Fibroblast of lung (primary cell): ENCODE measurements at regions not wholly inside any gene's neighbourhood (a gene's known extent, or its start where the extent isn't known, plus 50 kb on each side); places are given as distances from the start of the nearest gene placed in this dataset.

Experiments used
- DNase-seq, 2 donors: peaks; one replicate each; pipeline versions ENCODE4 v3.0.0 to v3.0.0-alpha.2; 2010; ENCODE audit warnings: low read depth in 2 of 2
- H2AFZ ChIP-seq: 2 replicates; pipeline ENCODE4 v1.5.1; 2012; ENCODE audit warnings: low read length, control low read depth, inconsistent platforms
- H3K27ac ChIP-seq: 2 replicates; pipeline ENCODE4 v1.5.1; 2011; ENCODE audit warnings: low read length, control low read depth; ENCODE audit not compliant: insufficient read depth
- H3K27me3 ChIP-seq: 2 replicates; pipeline ENCODE4 v1.5.1; 2011; ENCODE audit warnings: mild to moderate bottlenecking, low read length; ENCODE audit not compliant: control insufficient read depth, insufficient read depth
- H3K36me3 ChIP-seq: 2 replicates; pipeline ENCODE4 v1.5.1; 2011; ENCODE audit warnings: low read length; ENCODE audit not compliant: control insufficient read depth, insufficient read depth
- H3K4me1 ChIP-seq: 2 replicates; pipeline ENCODE4 v1.5.1; 2011; ENCODE audit warnings: low read length; ENCODE audit not compliant: control insufficient read depth, insufficient read depth; ENCODE audit errors: extremely low read depth
- H3K4me2 ChIP-seq: 2 replicates; pipeline ENCODE4 v1.5.1; 2011; ENCODE audit warnings: low read length, control low read depth; ENCODE audit not compliant: insufficient read depth; ENCODE audit errors: extremely low read depth
- H3K4me3 ChIP-seq, 4 experiments: fragments of 200-600 bp in 1 of 4; sonication (generic) in 1 of 4; replicated peaks in 1 of 4; 2 replicates each; pipeline ENCODE4 v1.5.1; 2011 to 2016; ENCODE audit warnings: low read length in 4 of 4, low read depth in 3 of 4, mild to moderate bottlenecking in 3 of 4, control low read depth in 2 of 4, inconsistent platforms in 1 of 4, mixed read lengths in 1 of 4; ENCODE audit not compliant: insufficient read depth in 1 of 4; ENCODE audit errors: control extremely low read depth in 1 of 4
- H3K79me2 ChIP-seq: 2 replicates; pipeline ENCODE4 v1.5.1; 2012; ENCODE audit warnings: mild to moderate bottlenecking, low read length, inconsistent platforms; ENCODE audit not compliant: control insufficient read depth, insufficient read depth
- H3K9ac ChIP-seq: 2 replicates; pipeline ENCODE4 v1.5.1; 2011; ENCODE audit warnings: mild to moderate bottlenecking, low read length, control low read depth; ENCODE audit not compliant: insufficient read depth
- H3K9me3 ChIP-seq: 2 replicates; pipeline ENCODE4 v1.5.1; 2012; ENCODE audit warnings: low read depth, low read length; ENCODE audit not compliant: control insufficient read depth, insufficient read depth
- H4K20me1 ChIP-seq: 2 replicates; pipeline ENCODE4 v1.5.1; 2011; ENCODE audit warnings: low read length; ENCODE audit not compliant: control insufficient read depth, insufficient read depth; ENCODE audit errors: extremely low read depth
- CTCF ChIP-seq, 2 donors: IDR thresholded peaks in 1 of 2; conservative IDR thresholded peaks in 1 of 2; 1 replicate in 1 of 2; 2 replicates in 1 of 2; pipeline ENCODE4 v1.5.1; 2011 to 2012; ENCODE audit warnings: low read length in 2 of 2, control low read depth in 1 of 2, inconsistent platforms in 1 of 2, low read depth in 1 of 2, mild to moderate bottlenecking in 1 of 2
- EZH2 ChIP-seq: IDR thresholded peaks from 2 replicates; pipeline ENCODE4 v1.5.1; 2012; ENCODE audit warnings: low read length, control low read depth, mild to moderate bottlenecking; ENCODE audit errors: missing control alignments

GRCh38 chr2:181364492-181365170, 92.6 kb upstream of the ITGA4 start:
- H3K9ac ChIP-seq = no peak overlapping the region
- H3K9me3 ChIP-seq = no peaks in the 10 kb centered on the region
- no peak overlapping the region for H3K4me3 ChIP-seq
- no peaks in the 10 kb centered on the region for H3K4me1 ChIP-seq
- no peaks in the 10 kb centered on the region for H3K79me2 ChIP-seq
- TF ChIP-seq CTCF (conservative IDR thresholded peaks at IDR 0.05 in 1 of 2, IDR thresholded peaks at IDR 0.05 in 1 of 2; ENCODE audit: low read depth in 1 of 2, low read length in 2 of 2) (no peak), EZH2 (no peak)
- H3K27ac ChIP-seq = no peak overlapping the region
- H3K36me3 ChIP-seq = no peaks in the 10 kb centered on the region
- H3K27me3 ChIP-seq = no peaks in the 10 kb centered on the region
- no peak overlapping the region for H3K4me2 ChIP-seq
- no peak overlapping the region for H2AFZ ChIP-seq
- H4K20me1 ChIP-seq = no peaks in the 10 kb centered on the region
- no peak for DNase-seq

GRCh38 chr2:181366675-181367175, 90.5 kb upstream of the ITGA4 start:
- TF ChIP-seq CTCF (conservative IDR thresholded peaks at IDR 0.05 in 1 of 2, IDR thresholded peaks at IDR 0.05 in 1 of 2; ENCODE audit: low read depth in 1 of 2, low read length in 2 of 2) (no peak), EZH2 (no peak)
- H3K9ac ChIP-seq = no peak overlapping the region
- H3K9me3 ChIP-seq = no peaks in the 10 kb centered on the region
- H3K27ac ChIP-seq = no peak overlapping the region
- H3K4me2 ChIP-seq = no peak overlapping the region
- DNase-seq = no peak
- H4K20me1 ChIP-seq = no peaks in the 10 kb centered on the region
- no peaks in the 10 kb centered on the region for H3K4me1 ChIP-seq
- no peak overlapping the region for H3K4me3 ChIP-seq
- H3K36me3 ChIP-seq = no peaks in the 10 kb centered on the region
- no peaks in the 10 kb centered on the region for H3K27me3 ChIP-seq
- H2AFZ ChIP-seq = no peak overlapping the region
- H3K79me2 ChIP-seq = no peaks in the 10 kb centered on the region

GRCh38 chr2:181367411-181367810, 89.8 kb upstream of the ITGA4 start:
- no peak for TF ChIP-seq CTCF (conservative IDR thresholded peaks at IDR 0.05 in 1 of 2, IDR thresholded peaks at IDR 0.05 in 1 of 2; ENCODE audit: low read depth in 1 of 2, low read length in 2 of 2)
- TF ChIP-seq EZH2 = no peak
- H3K4me3 ChIP-seq = no peak overlapping the region
- H2AFZ ChIP-seq = no peak overlapping the region
- H4K20me1 ChIP-seq = no peaks in the 10 kb centered on the region
- H3K4me1 ChIP-seq = no peaks in the 10 kb centered on the region
- H3K36me3 ChIP-seq = no peaks in the 10 kb centered on the region
- no peak for DNase-seq
- H3K9ac ChIP-seq = no peak overlapping the region
- H3K27ac ChIP-seq = no peak overlapping the region
- no peaks in the 10 kb centered on the region for H3K27me3 ChIP-seq
- H3K9me3 ChIP-seq = no peaks in the 10 kb centered on the region
- no peak overlapping the region for H3K4me2 ChIP-seq
- H3K79me2 ChIP-seq = no peaks in the 10 kb centered on the region
